ENCODE measurements at regions not wholly inside any gene's neighbourhood (a gene's known extent, or its start where the extent isn't known, plus 50 kb on each side); places are given as distances from the start of the nearest gene placed in this dataset.

GRCh38 chr11:11072067-11072466 is 214.2 kb upstream of the ZBED5 start:
- Histone ChIP-seq H3K36me3 (no peaks in the 10 kb centered on the region), H3K27ac (no peak overlapping the region), H3K4me1 (ENCODE audit: control insufficient read depth in 1 of 2, low read depth in 2 of 2) (no peaks in the 10 kb centered on the region), H3K27me3 (replicated peaks; ENCODE audit: insufficient read depth) (no peaks in the 10 kb centered on the region), H3K4me3 (no peak overlapping the region), H3K9me3 (no peaks in the 10 kb centered on the region)
- ATAC-seq (ENCODE audit: insufficient number of reproducible peaks, low FRiP score, low read depth) (no peak), DNase-seq (ENCODE audit: low spot score) (no peak)
- no peak for TF ChIP-seq CTCF (IDR thresholded peaks at IDR 0.05)

- Histone ChIP-seq H3K4me3 (no peak overlapping the region), H3K27me3 (replicated peaks; ENCODE audit: insufficient read depth) (no peaks in the 10 kb centered on the region), H3K4me1 (ENCODE audit: control insufficient read depth in 1 of 2, low read depth in 2 of 2) (no peaks in the 10 kb centered on the region), H3K9me3 (no peaks in the 10 kb centered on the region), H3K36me3 (no peaks in the 10 kb centered on the region), H3K27ac (no peak overlapping the region)
- ATAC-seq (ENCODE audit: insufficient number of reproducible peaks, low FRiP score, low read depth) (no peak), DNase-seq (ENCODE audit: low spot score) (no peak)
- TF ChIP-seq CTCF (IDR thresholded peaks at IDR 0.05): no peak
These were observed 213.6 kb upstream of the ZBED5 start for GRCh38 chr11:11071486-11071885.

GRCh38 chr11:11070976-11071375 is 213.1 kb upstream of the ZBED5 start:
- H3K27me3 ChIP-seq (replicated peaks; ENCODE audit: insufficient read depth): no peaks in the 10 kb centered on the region
- no peaks in the 10 kb centered on the region for H3K4me1 ChIP-seq (ENCODE audit: control insufficient read depth in 1 of 2, low read depth in 2 of 2)
- no peaks in the 10 kb centered on the region for H3K36me3 ChIP-seq
- no peak overlapping the region for H3K27ac ChIP-seq
- H3K9me3 ChIP-seq: no peaks in the 10 kb centered on the region
- TF ChIP-seq CTCF (IDR thresholded peaks at IDR 0.05): no peak
- H3K4me3 ChIP-seq: no peak overlapping the region
- ATAC-seq (ENCODE audit: insufficient number of reproducible peaks, low FRiP score, low read depth): no peak
- no peak for DNase-seq (ENCODE audit: low spot score)

- no peak overlapping the region for H3K4me3 ChIP-seq
- DNase-seq (ENCODE audit: low spot score) (no peak), ATAC-seq (ENCODE audit: insufficient number of reproducible peaks, low FRiP score, low read depth) (no peak)
- no peak overlapping the region for H3K27ac ChIP-seq
- H3K27me3 ChIP-seq (replicated peaks; ENCODE audit: insufficient read depth): no peaks in the 10 kb centered on the region
- no peaks in the 10 kb centered on the region for H3K9me3 ChIP-seq
- TF ChIP-seq CTCF (IDR thresholded peaks at IDR 0.05): no peak
- no peaks in the 10 kb centered on the region for H3K36me3 ChIP-seq
- no peaks in the 10 kb centered on the region for H3K4me1 ChIP-seq (ENCODE audit: control insufficient read depth in 1 of 2, low read depth in 2 of 2)
These were observed 212.3 kb upstream of the ZBED5 start for GRCh38 chr11:11069841-11070835.

GRCh38 chr11:11068113-11068512 is 210.3 kb upstream of the ZBED5 start:
- TF ChIP-seq CTCF (IDR thresholded peaks at IDR 0.05): no peak
- ATAC-seq (ENCODE audit: insufficient number of reproducible peaks, low FRiP score, low read depth): no peak

More at GRCh38 chr11:11068113-11068512, 210.3 kb upstream of the ZBED5 start:
- Histone ChIP-seq H3K36me3 (no peaks in the 10 kb centered on the region), H3K4me3 (no peak overlapping the region), H3K4me1 (ENCODE audit: control insufficient read depth in 1 of 2, low read depth in 2 of 2) (no peaks in the 10 kb centered on the region), H3K27ac (no peak overlapping the region), H3K9me3 (no peaks in the 10 kb centered on the region), H3K27me3 (replicated peaks; ENCODE audit: insufficient read depth) (no peaks in the 10 kb centered on the region)
- DNase-seq (ENCODE audit: low spot score): no peak
